ENCODE measurements at regions not wholly inside any gene's neighbourhood (a gene's known extent, or its start where the extent isn't known, plus 50 kb on each side); places are given as distances from the start of the nearest gene placed in this dataset.

- no peak for ATAC-seq
- Histone ChIP-seq H3K9me3 (no peaks in the 10 kb centered on the region), H3K27ac (no peak overlapping the region), H3K36me3 (no peaks in the 10 kb centered on the region), H3K27me3 (peaks cover 0 to 6% (median 0%) of the 10 kb centered on the region in 3 donors), H3K4me3 (no peak overlapping the region), H3K4me1 (no peaks in the 10 kb centered on the region)
- TF ChIP-seq POLR2A (IDR thresholded peaks at IDR 0.05) (no peak), CTCF (IDR thresholded peaks at IDR 0.05 in 4 of 5, conservative IDR thresholded peaks at IDR 0.05 in 1 of 5) (no peak)
- intact Hi-C loops (cut with DNase I; ENCODE audit: low total_unique reads), result no loop called here
- no peak for DNase-seq
- in situ Hi-C loops (cut with MboI; ENCODE audit: low sequenced_read_pairs in 4 of 4), result no loop called here
Observed at GRCh38 chr4:84441758-84442377, 57.2 kb downstream of the NKX6-1 start.

- in situ Hi-C loops (cut with MboI; ENCODE audit: low sequenced_read_pairs in 4 of 4), result no loop called here
- Histone ChIP-seq H3K27me3 (peaks cover 0 to 3% (median 0%) of the 10 kb centered on the region in 3 donors), H3K36me3 (no peaks in the 10 kb centered on the region), H3K4me3 (no peak overlapping the region), H3K27ac (no peak overlapping the region), H3K4me1 (no peaks in the 10 kb centered on the region), H3K9me3 (no peaks in the 10 kb centered on the region)
- ATAC-seq (no peak), DNase-seq (no peak)
- intact Hi-C loops (cut with DNase I; ENCODE audit: low total_unique reads), result no loop called here
- TF ChIP-seq CTCF (IDR thresholded peaks at IDR 0.05 in 4 of 5, conservative IDR thresholded peaks at IDR 0.05 in 1 of 5) (no peak), POLR2A (IDR thresholded peaks at IDR 0.05) (no peak)
Observed at GRCh38 chr4:84439996-84440395, 59.1 kb downstream of the NKX6-1 start.

GRCh38 chr4:84436812-84437211 lies 62.3 kb downstream of the NKX6-1 start:
- in situ Hi-C loops (cut with MboI; ENCODE audit: low sequenced_read_pairs in 4 of 4), result no loop called here
- no peaks in the 10 kb centered on the region for H3K4me1 ChIP-seq
- no peak for TF ChIP-seq CTCF (IDR thresholded peaks at IDR 0.05 in 4 of 5, conservative IDR thresholded peaks at IDR 0.05 in 1 of 5)
- no peak for TF ChIP-seq POLR2A (IDR thresholded peaks at IDR 0.05)
- DNase-seq, result no peak
- no peak for ATAC-seq
- no peaks in the 10 kb centered on the region for H3K36me3 ChIP-seq
- H3K4me3 ChIP-seq, result no peak overlapping the region
- H3K9me3 ChIP-seq, result no peaks in the 10 kb centered on the region
- intact Hi-C loops (cut with DNase I; ENCODE audit: low total_unique reads), result no loop called here
- H3K27ac ChIP-seq, result no peak overlapping the region
- no peaks in the 10 kb centered on the region for H3K27me3 ChIP-seq

- no peaks in the 10 kb centered on the region for H3K36me3 ChIP-seq
- in situ Hi-C loops (cut with MboI; ENCODE audit: low sequenced_read_pairs in 4 of 4), result no loop called here
- DNase-seq (no peak), ATAC-seq (no peak)
- no peaks in the 10 kb centered on the region for H3K4me1 ChIP-seq
- no peak overlapping the region for H3K4me3 ChIP-seq
- no peaks in the 10 kb centered on the region for H3K9me3 ChIP-seq
- no peak overlapping the region for H3K27ac ChIP-seq
- H3K27me3 ChIP-seq, result no peaks in the 10 kb centered on the region
- TF ChIP-seq POLR2A (IDR thresholded peaks at IDR 0.05), result no peak
- no peak for TF ChIP-seq CTCF (IDR thresholded peaks at IDR 0.05 in 4 of 5, conservative IDR thresholded peaks at IDR 0.05 in 1 of 5)
- intact Hi-C loops (cut with DNase I; ENCODE audit: low total_unique reads), result no loop called here
Observed at GRCh38 chr4:84434344-84434743, 64.7 kb downstream of the NKX6-1 start.
